ENCODE measurements at regions not wholly inside any gene's neighbourhood (a gene's known extent, or its start where the extent isn't known, plus 50 kb on each side); places are given as distances from the start of the nearest gene placed in this dataset.

DNA sequence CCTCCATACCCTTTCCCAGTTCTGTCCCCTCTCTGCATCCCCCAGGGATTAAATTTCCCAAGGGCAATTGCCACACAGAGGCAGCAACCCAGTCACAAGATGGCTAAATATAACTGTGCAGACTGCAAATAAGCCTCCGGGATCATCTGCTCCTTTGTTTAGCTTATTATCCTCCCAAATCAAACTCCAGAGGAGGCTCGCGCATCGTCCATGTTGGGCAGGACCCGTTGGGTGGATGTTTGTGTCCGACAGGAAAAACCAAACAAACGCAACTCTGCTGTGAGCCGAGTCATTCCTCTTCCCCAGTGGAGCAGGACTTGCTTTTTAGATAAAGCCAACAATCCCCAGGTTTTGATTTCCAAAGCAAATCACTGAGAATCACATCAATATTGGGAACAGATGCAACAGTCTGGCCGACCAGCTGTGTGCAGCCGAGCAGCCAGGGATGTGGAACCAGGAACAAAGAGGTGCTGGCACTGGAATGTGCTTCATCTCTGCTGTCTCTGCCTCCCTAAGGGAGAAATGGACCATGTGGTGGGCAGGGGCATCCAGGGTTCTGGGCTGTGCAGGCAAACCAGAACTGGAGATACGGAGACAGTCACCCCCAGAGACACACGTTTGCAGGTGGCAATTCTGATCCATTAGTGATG is 89.8 kb downstream of the PTTG1 start:
- H3K36me3 ChIP-seq: no peaks in the 10 kb centered on the region
- no peak for TF ChIP-seq POLR2A (IDR thresholded peaks at IDR 0.05)
- TF ChIP-seq, protein P1, sequence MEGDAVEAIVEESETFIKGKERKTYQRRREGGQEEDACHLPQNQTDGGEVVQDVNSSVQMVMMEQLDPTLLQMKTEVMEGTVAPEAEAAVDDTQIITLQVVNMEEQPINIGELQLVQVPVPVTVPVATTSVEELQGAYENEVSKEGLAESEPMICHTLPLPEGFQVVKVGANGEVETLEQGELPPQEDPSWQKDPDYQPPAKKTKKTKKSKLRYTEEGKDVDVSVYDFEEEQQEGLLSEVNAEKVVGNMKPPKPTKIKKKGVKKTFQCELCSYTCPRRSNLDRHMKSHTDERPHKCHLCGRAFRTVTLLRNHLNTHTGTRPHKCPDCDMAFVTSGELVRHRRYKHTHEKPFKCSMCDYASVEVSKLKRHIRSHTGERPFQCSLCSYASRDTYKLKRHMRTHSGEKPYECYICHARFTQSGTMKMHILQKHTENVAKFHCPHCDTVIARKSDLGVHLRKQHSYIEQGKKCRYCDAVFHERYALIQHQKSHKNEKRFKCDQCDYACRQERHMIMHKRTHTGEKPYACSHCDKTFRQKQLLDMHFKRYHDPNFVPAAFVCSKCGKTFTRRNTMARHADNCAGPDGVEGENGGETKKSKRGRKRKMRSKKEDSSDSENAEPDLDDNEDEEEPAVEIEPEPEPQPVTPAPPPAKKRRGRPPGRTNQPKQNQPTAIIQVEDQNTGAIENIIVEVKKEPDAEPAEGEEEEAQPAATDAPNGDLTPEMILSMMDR (IDR thresholded peaks at IDR 0.05): no peak
- H3K27me3 ChIP-seq: no peaks in the 10 kb centered on the region
- H3K27ac ChIP-seq: no peak overlapping the region
- H3K4me3 ChIP-seq: no peak overlapping the region
- intact Hi-C loops (cut with DNase I; ENCODE audit: low total_unique reads): no loop called here
- no peaks in the 10 kb centered on the region for H3K4me1 ChIP-seq
- no peak for DNase-seq
- no peaks in the 10 kb centered on the region for H3K9me3 ChIP-seq

MicroRNA genes in the stretch of these regions (microRNA counts, 767-probe panel; counts per million panel counts)
- microRNA hsa-miR-146a-5p: 3,753 to 3,939 counts per million in 2 donors

All from uterus (tissue), 3 donors.